IMR-90 (cell line): ENCODE measurements at regions not wholly inside any gene's neighbourhood (a gene's known extent, or its start where the extent isn't known, plus 50 kb on each side); places are given as distances from the start of the nearest gene placed in this dataset.

ENCODE experiments used
- CHD1 ChIP-seq: IDR thresholded peaks from 2 replicates; pipeline ENCODE4 v1.6.1; 2012; ENCODE audit warnings: low read depth, low read length, improper control_type of control experiment
- CTCF ChIP-seq: conservative IDR thresholded peaks from 2 replicates; pipeline ENCODE4 v1.5.1; 2012; ENCODE audit warnings: mild to moderate bottlenecking, low read depth, low read length, improper control_type of control experiment
- FOS ChIP-seq: fragments of 150-350 bp; IDR thresholded peaks from 2 replicates; pipeline ENCODE4 v1.6.1; 2016; ENCODE audit warnings: low read depth, low read length
- MAFK ChIP-seq: IDR thresholded peaks from 2 replicates; pipeline ENCODE4 v1.6.1; 2012; ENCODE audit warnings: low read depth, low read length, improper control_type of control experiment
- MAZ ChIP-seq: IDR thresholded peaks from 2 replicates; pipeline ENCODE4 v1.6.1; 2012; ENCODE audit warnings: low read depth, mild to moderate bottlenecking, low read length, improper control_type of control experiment, moderate library complexity, borderline replicate concordance
- MXI1 ChIP-seq: IDR thresholded peaks from 2 replicates; pipeline ENCODE4 v1.6.1; 2012; ENCODE audit warnings: low read depth, mild to moderate bottlenecking, low read length, moderate library complexity, borderline replicate concordance
- POLR2A ChIP-seq: IDR thresholded peaks from 2 replicates; pipeline ENCODE4 v1.6.1; 2012; ENCODE audit warnings: mild to moderate bottlenecking, low read depth, low read length
- RAD21 ChIP-seq: IDR thresholded peaks from 2 replicates; pipeline ENCODE4 v1.6.1; 2012; ENCODE audit warnings: low read length, improper control_type of control experiment
- RFX5 ChIP-seq: IDR thresholded peaks from 2 replicates; pipeline ENCODE4 v1.8.0; 2012; ENCODE audit warnings: low read depth, mild to moderate bottlenecking, low read length, moderate library complexity
- USF2 ChIP-seq: fragments of 150-350 bp; IDR thresholded peaks from 2 replicates; pipeline ENCODE4 v1.6.1; 2017; ENCODE audit warnings: mild to moderate bottlenecking, antibody characterized with exemption, low read length, low read depth
- TF ChIP-seq, protein P1 (sequence below): fragments of 150-350 bp; IDR thresholded peaks from 2 replicates; pipeline ENCODE4 v1.6.1; 2016; ENCODE audit warnings: low read depth, mild to moderate bottlenecking, low read length, moderate library complexity, borderline replicate concordance

DNA sequence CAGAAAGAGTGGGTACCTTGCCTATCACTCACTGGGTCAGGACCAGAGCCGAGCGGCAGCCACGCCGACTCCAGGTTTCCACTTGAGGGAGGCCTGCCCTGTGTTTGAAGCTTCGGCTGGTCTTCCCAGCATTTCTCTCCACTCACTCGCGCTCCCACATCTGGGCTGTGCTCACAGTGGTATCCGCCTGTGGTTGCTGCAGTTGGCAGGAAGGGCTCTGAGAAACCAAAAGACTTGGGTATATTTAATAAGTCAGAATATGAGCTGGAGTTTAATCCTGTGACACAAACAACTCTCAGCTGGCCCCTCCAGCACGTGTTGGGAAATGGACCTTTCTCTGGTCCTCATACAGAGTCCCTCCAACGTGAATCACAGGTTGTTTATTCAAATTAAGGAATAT, 70.9 kb downstream of the SPRY4 start:
- TF ChIP-seq CTCF (no peak), POLR2A (no peak), FOS (no peak), MXI1 (no peak), MAZ (no peak), CHD1 (no peak), MAFK (no peak), USF2 (no peak), RFX5 (no peak), RAD21 (no peak)
- TF ChIP-seq, protein P1, sequence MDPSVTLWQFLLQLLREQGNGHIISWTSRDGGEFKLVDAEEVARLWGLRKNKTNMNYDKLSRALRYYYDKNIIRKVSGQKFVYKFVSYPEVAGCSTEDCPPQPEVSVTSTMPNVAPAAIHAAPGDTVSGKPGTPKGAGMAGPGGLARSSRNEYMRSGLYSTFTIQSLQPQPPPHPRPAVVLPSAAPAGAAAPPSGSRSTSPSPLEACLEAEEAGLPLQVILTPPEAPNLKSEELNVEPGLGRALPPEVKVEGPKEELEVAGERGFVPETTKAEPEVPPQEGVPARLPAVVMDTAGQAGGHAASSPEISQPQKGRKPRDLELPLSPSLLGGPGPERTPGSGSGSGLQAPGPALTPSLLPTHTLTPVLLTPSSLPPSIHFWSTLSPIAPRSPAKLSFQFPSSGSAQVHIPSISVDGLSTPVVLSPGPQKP = no peak
